ENCODE measurements at regions not wholly inside any gene's neighbourhood (a gene's known extent, or its start where the extent isn't known, plus 50 kb on each side); places are given as distances from the start of the nearest gene placed in this dataset.
"Not testable (repeated sequence)": the region's sequence is repeated elsewhere in the genome, so short reads cannot be mapped to it uniquely, and the experiment has no call there.

DNA sequence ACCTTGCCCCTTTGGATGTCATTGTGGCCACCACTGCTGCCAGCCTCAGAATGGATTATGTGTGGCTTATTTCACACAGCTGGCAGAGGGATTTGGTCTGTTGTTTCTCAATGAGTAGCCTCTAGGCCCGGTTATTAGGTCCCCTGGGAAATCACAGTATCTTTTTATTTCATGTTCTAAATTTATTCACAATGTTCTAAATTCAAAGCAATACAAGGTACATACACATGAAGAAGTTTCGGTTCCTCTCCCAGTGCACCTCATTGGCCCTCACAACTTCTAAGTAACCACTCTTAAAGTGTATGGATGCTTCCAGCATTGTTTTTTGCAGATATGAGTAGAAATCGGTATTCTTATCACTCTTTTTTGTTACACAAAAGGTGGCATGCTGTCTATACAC, 262.7 kb downstream of the RCHY1 start:
- H3K4me1 Mint-ChIP-seq: peaks cover 9 to 17% (median 14%) of the 10 kb centered on the region in 3 donors

DNA sequence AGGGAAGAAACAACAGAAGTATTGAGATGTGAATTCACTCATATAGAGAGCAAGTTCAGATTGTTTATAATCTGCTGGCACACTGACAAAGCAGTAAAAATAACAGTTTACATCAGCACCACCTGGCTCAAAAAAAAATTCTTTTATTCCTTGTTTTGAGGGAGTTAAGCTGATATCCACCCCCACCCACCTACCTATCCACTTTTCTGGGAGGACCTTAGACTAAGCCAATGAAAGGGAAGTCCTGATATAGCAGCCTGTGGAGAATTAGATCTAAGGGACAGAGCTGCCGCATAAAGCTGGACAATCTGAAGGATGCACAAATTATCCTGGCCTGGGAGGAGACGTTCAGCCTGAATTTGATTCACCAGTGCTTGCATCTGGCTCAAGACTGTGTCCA, 264.5 kb downstream of the RCHY1 start:
- Mint-ChIP-seq H3K4me3 (no peak overlapping the region), H3K27ac (no peak overlapping the region), H3K9me3 (no peaks in the 10 kb centered on the region), H3K27me3 (peaks cover 20% of the 10 kb centered on the region), H3K36me3 (peaks cover 3% of the 10 kb centered on the region), H3K4me1 (peaks cover 9 to 17% (median 14%) of the 10 kb centered on the region in 3 donors)

More for the DNA sequence above, 262.7 kb downstream of the RCHY1 start:
- Mint-ChIP-seq H3K27me3 (peaks cover 20% of the 10 kb centered on the region), H3K4me3 (peak overlapping the region in 2 of 4 donors; percentile 25 to 60), H3K36me3 (peaks cover 3% of the 10 kb centered on the region), H3K27ac (no peak overlapping the region), H3K9me3 (no peaks in the 10 kb centered on the region)

DNA sequence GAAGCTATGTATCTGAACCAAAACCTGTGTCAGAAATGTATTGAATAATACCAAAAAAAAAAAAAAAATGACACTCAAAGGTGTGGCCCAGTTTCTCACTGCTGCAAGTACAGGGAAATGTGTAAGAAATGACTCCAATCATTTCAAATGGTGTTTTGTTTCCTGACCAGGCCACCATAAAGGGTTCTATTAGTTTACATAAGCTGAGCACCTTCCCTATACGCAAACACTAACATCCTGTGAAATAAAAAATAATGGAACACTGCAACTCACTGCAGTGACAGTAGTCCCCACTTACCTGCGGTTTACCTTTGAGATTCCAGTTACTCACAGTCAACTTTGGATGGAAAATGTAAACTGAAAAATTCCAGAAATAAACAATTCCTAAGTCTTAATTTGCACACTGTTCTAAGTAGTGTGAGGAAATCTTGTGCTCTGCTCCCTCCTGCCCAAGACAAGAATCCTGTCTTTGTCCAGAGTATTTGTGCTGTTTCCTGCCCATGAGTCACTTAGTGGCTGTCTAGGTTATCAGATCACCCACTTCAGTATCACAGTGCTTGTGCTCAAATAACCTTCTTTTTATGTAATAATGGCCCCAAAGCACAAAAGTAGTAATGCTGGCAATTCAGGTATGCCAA, 265.3 kb downstream of the RCHY1 start:
- Mint-ChIP-seq H3K4me1 (peaks cover 9 to 17% (median 14%) of the 10 kb centered on the region in 3 donors), H3K27me3 (peaks cover 20% of the 10 kb centered on the region), H3K27ac (no peak overlapping the region), H3K36me3 (peaks cover 3% of the 10 kb centered on the region), H3K9me3 (no peaks in the 10 kb centered on the region), H3K4me3 (no peak overlapping the region)

DNA sequence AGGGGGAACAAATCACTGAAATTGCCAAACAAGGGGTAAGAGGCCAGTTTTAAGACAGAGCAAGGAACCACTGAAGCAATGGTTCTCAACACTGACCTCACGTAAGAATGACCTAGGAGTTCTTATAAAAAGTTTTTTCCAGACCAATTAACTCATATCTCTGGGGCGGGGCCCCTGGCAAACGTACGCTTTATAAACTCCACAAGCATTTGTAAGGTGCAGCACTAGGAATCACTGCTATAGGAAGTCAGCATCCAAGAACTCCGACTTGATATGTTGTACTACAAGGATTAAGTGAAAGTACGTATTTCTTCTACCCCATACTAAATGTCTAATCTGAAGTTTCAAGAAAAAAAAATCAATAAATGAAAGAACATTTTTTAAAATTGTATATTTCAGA, 269.9 kb downstream of the RCHY1 start:
- Mint-ChIP-seq H3K9me3 (peaks cover 0 to 3% (median 2%) of the 10 kb centered on the region in 3 donors), H3K4me3 (no peak overlapping the region), H3K36me3 (peaks cover 4% of the 10 kb centered on the region), H3K27ac (no peak overlapping the region), H3K27me3 (peaks cover 21% of the 10 kb centered on the region), H3K4me1 (peaks cover 0 to 2% (median 0%) of the 10 kb centered on the region in 3 donors)

DNA sequence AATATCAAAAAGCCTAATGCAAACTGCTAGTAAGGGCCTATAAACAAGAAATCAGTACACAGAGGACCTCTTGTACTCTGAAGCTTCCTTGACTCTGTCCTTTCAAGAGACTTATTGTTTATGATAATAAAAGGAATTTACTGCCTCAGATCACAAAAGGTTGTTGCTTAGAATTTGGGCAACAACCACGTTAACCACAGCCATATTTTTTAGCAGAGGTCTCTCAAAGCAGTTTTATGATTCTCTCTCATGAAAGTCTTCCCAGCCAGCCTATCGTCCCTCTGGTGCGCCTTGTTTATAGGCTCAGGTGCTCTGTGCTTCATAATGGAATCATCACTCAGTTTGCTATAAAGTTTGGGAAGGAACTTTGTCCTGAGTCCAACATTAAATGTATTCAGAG, 270.6 kb downstream of the RCHY1 start:
- peaks cover 15% of the 10 kb centered on the region for H3K27me3 Mint-ChIP-seq
- peaks cover 0 to 2% (median 0%) of the 10 kb centered on the region in 3 donors for H3K4me1 Mint-ChIP-seq
- no peak overlapping the region for H3K27ac Mint-ChIP-seq
- no peak overlapping the region for H3K4me3 Mint-ChIP-seq
- peaks cover 4% of the 10 kb centered on the region for H3K36me3 Mint-ChIP-seq
- H3K9me3 Mint-ChIP-seq: peaks cover 0 to 4% (median 4%) of the 10 kb centered on the region in 3 donors

DNA sequence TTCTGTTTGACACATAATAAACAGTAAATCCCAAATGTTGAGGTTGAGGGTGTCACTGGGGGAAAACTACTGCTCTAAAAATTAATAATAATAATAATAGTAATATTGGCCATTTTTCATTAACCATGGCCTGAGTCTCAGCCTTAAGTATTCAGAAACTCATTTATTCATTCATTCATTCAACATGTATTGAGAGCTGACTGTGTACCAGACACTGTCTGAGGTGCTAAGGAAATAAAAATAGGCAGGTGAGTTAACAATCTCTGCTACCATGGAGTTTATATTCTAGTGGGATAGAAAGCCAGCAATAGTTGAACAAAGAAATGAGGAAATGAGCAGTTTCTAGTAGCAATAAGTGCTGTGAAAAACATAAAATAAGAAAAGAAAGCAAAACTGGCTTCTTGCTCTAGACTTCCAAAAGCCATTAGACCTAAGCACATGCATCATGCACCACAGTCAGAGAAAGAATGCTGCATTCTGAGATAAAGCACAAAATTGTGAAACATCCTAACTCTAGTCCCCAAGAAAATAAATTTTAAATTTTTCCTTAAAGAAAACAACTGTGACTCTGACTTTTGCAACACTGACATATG, 278.7 kb downstream of the RCHY1 start:
- peak overlapping the region in 2 of 4 donors; percentile 18 to 45 for H3K4me3 Mint-ChIP-seq
- H3K9me3 Mint-ChIP-seq: peaks cover 0 to 4% (median 3%) of the 10 kb centered on the region in 3 donors
- peaks cover 2% of the 10 kb centered on the region for H3K27me3 Mint-ChIP-seq

DNA sequence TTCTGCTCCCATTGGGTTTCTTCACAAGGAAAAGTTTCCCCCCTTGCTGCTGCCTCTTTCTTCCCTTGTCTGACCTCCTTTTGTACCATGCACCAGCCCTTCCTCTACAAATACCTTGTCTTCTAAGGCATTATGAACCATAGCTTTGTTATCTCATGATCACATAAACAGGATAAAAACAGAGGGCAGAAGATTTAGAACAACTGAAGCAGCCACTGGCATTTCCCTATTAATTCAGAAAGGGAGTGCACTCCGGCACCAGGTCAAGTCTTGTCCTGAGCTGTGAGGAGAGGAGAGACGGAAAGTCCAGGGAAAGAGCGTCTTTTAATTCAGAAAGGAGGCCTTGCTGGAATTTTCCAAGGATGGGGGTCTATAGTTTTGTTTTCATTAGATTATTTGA, 281.7 kb downstream of the RCHY1 start:
- H3K9me3 Mint-ChIP-seq: no peaks in the 10 kb centered on the region
- no peak overlapping the region for H3K27ac Mint-ChIP-seq
- H3K4me1 Mint-ChIP-seq: peaks cover 13 to 21% (median 18%) of the 10 kb centered on the region in 3 donors
- peaks cover 4% of the 10 kb centered on the region for H3K27me3 Mint-ChIP-seq
- H3K36me3 Mint-ChIP-seq: no peaks in the 10 kb centered on the region
- peak overlapping the region in 1 of 4 donors; percentile 1 for H3K4me3 Mint-ChIP-seq

More for the DNA sequence above, 278.7 kb downstream of the RCHY1 start:
- Mint-ChIP-seq H3K4me1 (peaks cover 13 to 16% (median 13%) of the 10 kb centered on the region in 3 donors), H3K27ac (no peak overlapping the region), H3K36me3 (no peaks in the 10 kb centered on the region)

DNA sequence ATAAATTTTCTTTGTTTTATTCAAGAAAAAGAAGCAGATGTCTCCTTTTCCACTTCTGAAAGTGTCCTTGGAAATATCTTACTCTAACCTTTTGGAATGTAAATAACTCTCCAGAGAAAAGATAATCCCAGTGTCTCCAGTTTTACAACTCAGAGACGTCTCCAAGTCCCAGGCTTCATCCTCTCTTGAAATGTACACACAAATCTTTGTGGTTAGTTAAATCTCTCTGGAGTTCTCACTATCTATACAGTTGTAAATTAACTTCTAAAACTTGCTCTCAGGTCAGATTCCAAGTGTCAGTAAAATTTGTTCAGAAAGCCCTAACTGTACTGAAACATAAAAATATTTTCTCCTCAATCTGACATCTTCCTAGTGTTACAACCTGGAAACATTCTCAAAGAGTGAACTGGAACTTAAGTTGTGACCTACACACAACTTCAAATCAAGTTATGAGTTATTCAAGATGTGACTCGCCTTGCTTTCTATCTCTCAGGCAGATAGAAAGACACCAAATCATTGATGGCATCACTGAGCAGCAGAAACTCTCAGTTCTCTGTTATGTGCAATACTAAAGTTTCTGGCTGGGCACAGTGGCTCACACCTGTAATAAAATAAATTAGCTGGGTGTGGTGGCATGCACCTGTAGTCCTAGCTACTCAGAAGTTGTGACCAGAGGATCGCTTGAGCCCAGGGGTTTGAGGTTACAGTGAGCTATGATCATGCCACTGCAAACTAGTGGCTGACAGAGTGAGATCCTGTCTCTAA, 284.2 kb downstream of the RCHY1 start:
- Mint-ChIP-seq H3K4me1 (peaks cover 0 to 11% (median 7%) of the 10 kb centered on the region in 3 donors), H3K27me3 (peaks cover 9% of the 10 kb centered on the region), H3K27ac (no peak overlapping the region), H3K9me3 (peaks cover 1 to 12% (median 3%) of the 10 kb centered on the region in 3 donors), H3K36me3 (no peaks in the 10 kb centered on the region), H3K4me3 (no peak overlapping the region)

DNA sequence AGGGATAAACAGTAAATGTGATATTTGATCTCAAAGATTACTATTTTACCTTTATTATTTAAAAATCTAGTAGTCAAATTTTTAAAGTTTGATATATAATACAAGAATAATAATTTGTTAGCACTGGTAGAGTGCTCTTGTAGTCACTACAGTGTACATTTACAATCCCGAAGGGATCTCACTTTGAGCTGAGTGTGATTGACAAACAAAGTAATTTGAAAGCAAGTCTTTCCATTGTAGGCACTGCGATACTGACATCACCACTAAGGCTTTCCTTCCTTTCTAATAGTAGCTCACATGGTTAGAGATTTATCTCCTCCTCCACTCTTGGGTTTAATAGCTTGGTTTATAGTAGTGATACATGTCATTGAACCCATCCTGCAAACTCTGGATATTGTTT, 280.6 kb downstream of the PARM1 start:
- H3K9me3 Mint-ChIP-seq: peaks cover 0 to 7% (median 3%) of the 10 kb centered on the region in 3 donors
- no peaks in the 10 kb centered on the region for H3K27me3 Mint-ChIP-seq
- peaks cover 5% of the 10 kb centered on the region for H3K36me3 Mint-ChIP-seq
- H3K27ac Mint-ChIP-seq: no peak overlapping the region
- H3K4me3 Mint-ChIP-seq: no peak overlapping the region
- H3K4me1 Mint-ChIP-seq: no peaks in the 10 kb centered on the region

DNA sequence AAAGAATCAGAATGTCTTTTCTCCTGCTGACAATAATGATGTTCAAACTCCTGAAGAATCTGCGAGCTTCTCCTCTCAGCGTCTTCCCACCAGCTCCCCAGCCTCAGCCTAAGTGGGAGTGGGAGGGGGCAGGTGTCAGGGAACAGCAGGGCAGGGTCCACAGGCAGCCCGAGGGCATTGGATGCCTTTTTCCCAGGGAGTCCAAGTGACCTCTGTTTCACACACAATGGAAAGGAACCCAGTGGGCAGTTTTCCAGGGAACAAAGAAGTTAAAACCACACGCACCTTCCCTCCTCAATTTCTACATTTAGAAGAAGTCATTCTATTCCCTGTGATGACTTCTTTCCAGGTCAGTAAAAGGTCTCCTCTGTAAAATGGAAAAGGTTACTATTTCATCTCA, 278.5 kb downstream of the PARM1 start:
- no peaks in the 10 kb centered on the region for H3K27me3 Mint-ChIP-seq
- peaks cover 0 to 7% (median 3%) of the 10 kb centered on the region in 3 donors for H3K9me3 Mint-ChIP-seq
- no peaks in the 10 kb centered on the region for H3K4me1 Mint-ChIP-seq
- H3K36me3 Mint-ChIP-seq: peaks cover 5% of the 10 kb centered on the region
- no peak overlapping the region for H3K4me3 Mint-ChIP-seq
- no peak overlapping the region for H3K27ac Mint-ChIP-seq

DNA sequence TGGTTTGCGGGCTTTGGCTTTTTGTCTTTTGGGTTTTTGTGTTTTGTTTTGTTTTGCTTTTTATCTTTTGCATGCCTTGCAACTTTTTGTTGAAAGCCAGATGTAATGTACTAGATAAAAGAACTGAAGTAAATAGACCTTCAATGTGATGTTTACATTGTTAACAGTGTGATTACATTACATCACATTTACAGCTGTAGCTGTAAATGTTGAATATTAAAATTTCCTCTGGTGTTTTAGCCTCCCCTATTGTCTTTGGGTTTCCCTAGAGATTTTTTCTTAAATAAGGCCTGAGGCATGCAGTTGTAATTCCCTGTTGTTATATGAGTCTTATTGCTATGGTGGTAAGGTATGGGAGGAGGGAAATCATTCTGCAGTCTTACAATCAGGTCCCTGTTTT, 275.0 kb downstream of the PARM1 start:
- H3K27ac Mint-ChIP-seq: no peak overlapping the region
- H3K27me3 Mint-ChIP-seq: peaks cover 5% of the 10 kb centered on the region
- H3K4me3 Mint-ChIP-seq: no peak overlapping the region
- H3K36me3 Mint-ChIP-seq: peaks cover 2% of the 10 kb centered on the region
- no peaks in the 10 kb centered on the region for H3K4me1 Mint-ChIP-seq
- H3K9me3 Mint-ChIP-seq: peaks cover 0 to 3% (median 2%) of the 10 kb centered on the region in 3 donors

DNA sequence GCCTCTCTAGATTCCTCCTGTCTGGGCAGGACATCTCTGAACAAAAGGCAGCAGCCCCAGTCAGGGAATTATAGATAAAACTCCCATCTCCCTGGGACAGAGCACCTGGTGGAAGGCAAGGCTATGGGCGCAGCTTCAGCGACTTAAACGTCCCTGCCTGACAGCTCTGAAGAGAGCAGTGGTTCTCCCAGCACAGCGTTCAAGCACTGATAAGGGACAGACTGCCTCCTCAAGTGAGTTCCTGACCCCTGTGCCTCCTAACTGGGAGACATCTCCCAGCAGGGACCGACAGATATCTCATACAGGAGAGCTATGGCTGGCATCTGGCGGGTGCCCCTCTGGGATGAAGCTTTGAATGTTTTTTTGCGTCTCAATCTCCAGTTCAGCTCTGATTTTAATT, 262.2 kb downstream of the PARM1 start:
- peaks cover 0 to 3% (median 2%) of the 10 kb centered on the region in 3 donors for H3K4me1 Mint-ChIP-seq
- peaks cover 4% of the 10 kb centered on the region for H3K36me3 Mint-ChIP-seq
- H3K27me3 Mint-ChIP-seq: peaks cover 11% of the 10 kb centered on the region
- no peak overlapping the region for H3K27ac Mint-ChIP-seq
- no peak overlapping the region for H3K4me3 Mint-ChIP-seq
- H3K9me3 Mint-ChIP-seq: peaks cover 0 to 7% (median 0%) of the 10 kb centered on the region in 3 donors

DNA sequence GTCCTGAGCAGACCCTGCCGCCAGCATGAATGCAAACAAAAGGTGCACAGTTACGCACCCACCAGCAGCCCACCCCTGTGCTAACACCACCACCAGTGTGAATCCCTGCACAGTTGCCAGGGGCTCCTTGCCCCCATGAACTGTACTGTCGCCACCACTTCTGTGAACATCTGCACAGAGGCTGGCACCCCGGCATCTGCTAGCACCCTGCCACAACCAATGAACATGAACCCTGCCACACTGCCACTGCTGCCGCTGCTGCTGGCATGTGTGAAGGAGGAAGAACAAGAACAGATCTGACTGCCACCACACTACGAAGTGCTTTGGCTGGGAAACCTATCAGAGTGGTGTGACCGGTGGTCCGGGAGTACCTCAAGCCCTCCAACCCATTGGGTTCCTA, 261.3 kb downstream of the PARM1 start:
- H3K36me3 Mint-ChIP-seq: peaks cover 4% of the 10 kb centered on the region
- H3K9me3 Mint-ChIP-seq: peaks cover 0 to 4% (median 0%) of the 10 kb centered on the region in 3 donors
- H3K27ac Mint-ChIP-seq: no peak overlapping the region

DNA sequence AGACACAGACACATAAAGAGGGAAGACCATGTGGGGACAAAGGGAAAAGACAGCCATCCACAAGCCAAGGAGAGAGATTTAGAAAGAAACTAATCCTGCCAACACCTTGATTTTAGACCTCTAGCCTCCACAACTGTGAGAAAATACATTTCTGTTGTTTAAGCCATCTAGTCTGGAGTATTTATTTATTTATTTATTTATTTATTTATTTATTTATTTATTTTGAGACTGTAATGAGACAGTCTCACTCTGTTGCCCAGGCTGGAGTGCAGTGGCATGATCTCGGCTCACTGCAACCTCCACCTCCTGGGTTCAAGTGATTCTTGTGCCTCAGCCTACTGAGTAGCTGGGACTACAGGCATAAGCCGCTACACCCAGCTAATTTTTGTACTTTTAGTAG, 259.3 kb downstream of the PARM1 start:
- H3K4me1 Mint-ChIP-seq, H3K36me3 Mint-ChIP-seq, H3K27me3 Mint-ChIP-seq, H3K27ac Mint-ChIP-seq, H3K9me3 Mint-ChIP-seq, H3K4me3 Mint-ChIP-seq: not testable (repeated sequence)

More for the DNA sequence above, 261.3 kb downstream of the PARM1 start:
- peaks cover 0 to 3% (median 2%) of the 10 kb centered on the region in 3 donors for H3K4me1 Mint-ChIP-seq
- H3K27me3 Mint-ChIP-seq: peaks cover 11% of the 10 kb centered on the region
- no peak overlapping the region for H3K4me3 Mint-ChIP-seq

DNA sequence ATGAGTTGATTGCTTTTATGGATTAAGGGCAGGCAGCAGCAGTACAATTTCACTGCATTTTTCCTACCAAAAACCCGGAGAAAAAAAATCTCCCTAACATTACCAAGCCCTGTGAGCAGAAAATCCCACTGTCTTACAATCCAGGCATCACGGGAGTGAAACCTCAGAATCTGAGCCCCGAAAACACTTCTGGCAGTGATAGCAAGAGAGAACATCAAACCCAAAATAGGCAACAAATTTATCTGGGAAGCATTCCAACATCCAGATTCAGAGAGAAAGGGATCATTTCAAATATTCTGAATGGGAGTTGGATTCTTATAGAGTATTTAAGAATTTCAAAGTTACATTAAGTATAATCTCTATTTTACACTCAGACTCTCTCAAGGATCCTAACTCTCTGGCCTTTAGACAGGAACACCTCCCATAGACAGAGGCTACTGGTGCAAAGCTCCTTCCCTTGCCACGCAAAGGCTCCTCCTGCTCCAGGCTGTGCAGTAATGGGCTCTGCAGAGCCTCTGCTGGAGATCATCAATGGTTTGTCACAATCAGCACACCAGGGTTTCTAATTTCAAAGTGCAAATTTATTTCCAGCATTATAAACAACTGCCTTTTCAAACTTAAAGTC, 256.9 kb downstream of the PARM1 start:
- Mint-ChIP-seq H3K27ac (no peak overlapping the region), H3K36me3 (peaks cover 5% of the 10 kb centered on the region), H3K27me3 (peaks cover 8% of the 10 kb centered on the region), H3K4me1 (peaks cover 0 to 2% (median 0%) of the 10 kb centered on the region in 3 donors), H3K4me3 (no peak overlapping the region), H3K9me3 (no peaks in the 10 kb centered on the region)

All from IgD-negative memory B cell (primary cell).